Mucosa of descending colon (tissue), 3 donors: ENCODE measurements at regions not wholly inside any gene's neighbourhood (a gene's known extent, or its start where the extent isn't known, plus 50 kb on each side); places are given as distances from the start of the nearest gene placed in this dataset.

Experiments
- ATAC-seq: fragments of 200-7000 bp; cut with Tn5 transposase; one replicate; pipeline ENCODE4 v1.9.1; 2020; ENCODE audit warnings: mild to moderate bottlenecking, moderate library complexity
- DNase-seq, 3 donors: peaks; one replicate each; pipeline ENCODE4 v3.0.0-alpha.2; 2020
- H3K36me3 ChIP-seq: fragments of 200-600 bp; one replicate; pipeline ENCODE4 v1.8.0; 2021; ENCODE audit warnings: low read depth, mild to moderate bottlenecking
- H3K4me1 ChIP-seq: fragments of 200-600 bp; one replicate; pipeline ENCODE4 v1.8.0; 2021; ENCODE audit warnings: low read depth, mild to moderate bottlenecking
- H3K4me3 ChIP-seq: fragments of 200-600 bp; one replicate; pipeline ENCODE4 v1.8.0; 2021; ENCODE audit warnings: mild to moderate bottlenecking
- H3K9me3 ChIP-seq: fragments of 200-600 bp; one replicate; pipeline ENCODE4 v1.8.0; 2021; ENCODE audit warnings: mild to moderate bottlenecking
- CTCF ChIP-seq: fragments of 200-600 bp; IDR thresholded peaks from one replicate; pipeline ENCODE4 v1.8.0; 2022; ENCODE audit warnings: antibody characterized with exemption, mild to moderate bottlenecking
- intact Hi-C, 2 donors: fragments of 100-400 bp; cut with DNase I in 1 of 2; cut with micrococcal nuclease in 1 of 2; formaldehyde crosslinking; loops; one replicate each; pipeline versions ENCODE4 v1.11.0 to v1.11.1; 2022; cut with DNase I, micrococcal nuclease
- donor health status: DM: no; HTN: no; CAD: no; lungs with moderate emphysema.
- donor health status: DM: no; HTN: no; CAD: no.
- donor health status: DM: no; HTN: yes; CAD: no.

- DNase-seq = no peak
- ATAC-seq = no peak
- Histone ChIP-seq H3K36me3 (no peaks in the 10 kb centered on the region), H3K4me3 (no peak overlapping the region), H3K4me1 (no peaks in the 10 kb centered on the region), H3K9me3 (no peaks in the 10 kb centered on the region)
- TF ChIP-seq CTCF = no peak
- intact Hi-C loops = no loop called here
Measured at GRCh38 chr11:80443177-80443576, 1002.3 kb upstream of the TENM4 start.

- no peaks in the 10 kb centered on the region for H3K36me3 ChIP-seq
- intact Hi-C loops = no loop called here
- H3K4me3 ChIP-seq = no peak overlapping the region
- no peaks in the 10 kb centered on the region for H3K9me3 ChIP-seq
- ATAC-seq (no peak), DNase-seq (no peak)
- H3K4me1 ChIP-seq = no peaks in the 10 kb centered on the region
- no peak for TF ChIP-seq CTCF
Measured at GRCh38 chr11:80441821-80442220, 1001.0 kb upstream of the TENM4 start.

- Histone ChIP-seq H3K4me3 (no peak overlapping the region), H3K9me3 (no peaks in the 10 kb centered on the region), H3K4me1 (no peaks in the 10 kb centered on the region), H3K36me3 (no peaks in the 10 kb centered on the region)
- ATAC-seq (no peak), DNase-seq (no peak)
- intact Hi-C loops = no loop called here
- TF ChIP-seq CTCF = no peak
Measured at GRCh38 chr11:80440835-80441234, 1000.0 kb upstream of the TENM4 start.

GRCh38 chr11:80436547-80436946 is 995.7 kb upstream of the TENM4 start:
- peak; percentile 45 for ATAC-seq
- DNase-seq = no peak
- Histone ChIP-seq H3K4me1 (no peaks in the 10 kb centered on the region), H3K36me3 (no peaks in the 10 kb centered on the region), H3K4me3 (no peak overlapping the region), H3K9me3 (no peaks in the 10 kb centered on the region)
- TF ChIP-seq CTCF = no peak
- intact Hi-C loops = no loop called here

GRCh38 chr11:80435345-80435744 is 994.5 kb upstream of the TENM4 start:
- no peaks in the 10 kb centered on the region for H3K4me1 ChIP-seq
- H3K36me3 ChIP-seq = no peaks in the 10 kb centered on the region
- no peak overlapping the region for H3K4me3 ChIP-seq
- TF ChIP-seq CTCF = no peak
- no peak for DNase-seq
- H3K9me3 ChIP-seq = no peaks in the 10 kb centered on the region
- intact Hi-C loops = no loop called here
- ATAC-seq = no peak

GRCh38 chr11:80432057-80432456 is 991.2 kb upstream of the TENM4 start:
- no peaks in the 10 kb centered on the region for H3K36me3 ChIP-seq
- DNase-seq (no peak), ATAC-seq (no peak)
- no peaks in the 10 kb centered on the region for H3K9me3 ChIP-seq
- no peak for TF ChIP-seq CTCF
- no peak overlapping the region for H3K4me3 ChIP-seq
- H3K4me1 ChIP-seq = no peaks in the 10 kb centered on the region
- intact Hi-C loops = no loop called here
